NCI-H128 (cell line): ENCODE measurements at regions not wholly inside any gene's neighbourhood (a gene's known extent, or its start where the extent isn't known, plus 50 kb on each side); places are given as distances from the start of the nearest gene placed in this dataset.
"Not testable (repeated sequence)": the region's sequence is repeated elsewhere in the genome, so short reads cannot be mapped to it uniquely, and the experiment has no call there.

Source experiments
- DNase-seq: peaks from one replicate; lab custom pipeline; 2025; ENCODE audit not compliant: unreplicated experiment; lab: John Stamatoyannopoulos, UW

GRCh38 chr4:29307256-29307655 is 1412.9 kb upstream of the PCDH7 start:
- no peak for DNase-seq

DNA sequence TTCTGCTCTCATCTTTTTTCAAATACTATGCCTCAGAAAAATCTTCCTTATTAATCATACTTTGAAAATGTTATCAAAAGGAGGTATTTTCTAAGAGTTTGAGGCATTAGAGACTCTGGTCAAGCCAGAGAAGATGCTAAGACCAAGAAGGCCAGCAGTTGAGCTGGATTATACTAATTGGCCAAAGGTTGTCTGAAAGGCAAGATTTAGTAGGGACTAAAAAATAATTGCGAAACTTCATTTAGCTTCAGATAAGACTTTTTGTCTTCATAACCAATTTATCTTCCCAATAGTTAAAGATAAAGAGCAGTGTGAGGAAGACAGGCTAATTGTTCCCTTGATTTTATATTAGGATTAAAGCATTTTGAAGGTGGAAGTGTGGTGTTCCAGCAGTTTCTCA is 1412.4 kb upstream of the PCDH7 start:
- DNase-seq = no peak

DNA sequence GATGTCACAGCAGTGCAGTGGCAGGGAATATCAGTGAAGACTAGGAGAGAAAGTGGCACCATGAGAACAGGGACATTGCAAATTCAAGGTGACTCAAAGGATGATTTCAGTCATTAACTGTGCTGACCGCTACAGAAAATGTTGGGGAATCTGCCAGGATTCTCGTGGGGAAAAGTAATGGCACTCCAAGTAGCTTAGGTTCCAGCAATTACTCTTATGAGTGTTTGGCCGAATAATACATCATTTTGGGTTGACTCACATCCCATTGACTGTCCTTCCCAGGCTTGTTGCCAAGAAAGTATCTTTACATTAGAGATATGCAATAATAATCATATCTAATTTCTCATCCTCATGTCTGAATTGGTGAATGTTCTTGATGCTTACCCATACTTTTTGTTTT is 1411.1 kb upstream of the PCDH7 start:
- no peak for DNase-seq

DNA sequence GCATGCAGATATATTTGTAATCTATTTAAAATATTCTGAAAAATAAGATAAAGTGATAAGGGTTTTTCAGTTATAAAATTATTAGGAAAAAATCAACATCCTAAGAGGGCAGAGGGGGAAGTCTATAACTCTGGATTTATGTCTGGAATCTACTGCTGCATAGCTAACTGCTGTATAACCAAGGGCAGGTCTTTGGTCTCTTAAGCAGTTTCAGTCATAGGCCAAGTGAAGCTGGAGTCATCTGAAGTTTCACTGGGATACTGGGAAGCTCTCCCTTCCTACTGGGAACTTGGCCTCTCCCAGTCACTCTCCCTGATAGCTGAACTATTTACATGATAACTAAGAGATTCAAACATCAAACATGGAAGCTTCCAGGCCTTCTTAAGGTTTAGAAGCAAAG is 1409.9 kb upstream of the PCDH7 start:
- no peak for DNase-seq

- no peak for DNase-seq
These were observed 1408.9 kb upstream of the PCDH7 start for GRCh38 chr4:29311247-29311646.

- no peak for DNase-seq
These were observed 1400.4 kb upstream of the PCDH7 start for GRCh38 chr4:29319663-29320340.

GRCh38 chr4:29320947-29321620 is 1399.1 kb upstream of the PCDH7 start:
- no peak for DNase-seq

DNA sequence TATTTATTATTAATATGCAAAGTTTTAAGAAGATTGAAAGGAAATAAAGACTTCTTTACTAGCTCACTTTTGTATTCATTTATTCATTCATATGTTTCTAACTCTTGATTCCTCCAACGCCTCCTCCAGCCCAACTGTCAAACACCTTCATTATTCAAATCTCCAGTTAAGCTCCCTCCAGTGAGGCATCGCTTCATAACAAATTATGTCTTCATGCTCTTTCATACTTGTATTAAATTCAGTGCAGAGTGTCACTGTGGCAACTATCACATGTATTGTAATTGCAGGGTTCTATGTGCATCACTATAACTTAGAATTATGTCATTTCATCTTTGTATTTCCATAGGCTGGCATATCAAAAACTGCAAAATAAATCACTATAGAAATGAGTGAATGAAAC is 1394.2 kb upstream of the PCDH7 start:
- DNase-seq = no peak

DNA sequence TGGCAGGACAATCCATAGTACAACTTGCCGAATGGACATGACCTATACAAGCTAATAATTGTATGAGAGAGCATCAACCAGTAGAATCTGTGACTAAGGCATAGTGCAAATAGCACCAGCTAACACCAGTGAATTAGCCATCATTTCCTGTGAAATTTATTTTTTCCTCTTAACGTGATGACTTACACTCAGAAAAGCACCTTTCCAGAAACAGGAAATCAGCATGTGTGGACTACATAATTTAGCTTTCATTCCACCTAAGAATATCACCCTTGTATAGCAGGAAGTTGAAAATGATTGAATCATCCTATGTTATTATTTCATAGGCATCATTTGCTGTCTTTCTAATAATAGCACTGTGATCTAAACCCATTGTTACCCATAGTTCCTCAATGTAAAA is 1393.4 kb upstream of the PCDH7 start:
- no peak for DNase-seq

DNA sequence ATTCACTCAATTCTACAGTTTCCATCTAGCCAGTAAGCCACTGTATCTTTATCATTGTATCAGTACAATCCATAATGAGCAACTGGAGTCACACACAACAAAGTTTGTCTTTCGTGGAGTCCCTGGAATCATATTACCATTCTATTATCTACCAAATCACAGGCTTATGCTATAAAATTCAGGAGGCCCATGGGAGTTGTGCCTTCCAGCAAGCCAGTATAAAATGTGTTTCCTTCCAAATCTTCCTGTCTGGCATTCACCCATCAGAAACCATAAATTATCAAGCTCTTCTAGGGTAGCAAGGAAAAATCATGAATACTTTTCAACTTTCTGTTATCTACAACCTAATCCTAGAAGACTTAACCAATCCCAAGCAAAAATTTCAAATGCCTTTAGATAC is 1383.3 kb upstream of the PCDH7 start:
- no peak for DNase-seq

GRCh38 chr4:29372971-29373370 is 1347.2 kb upstream of the PCDH7 start:
- DNase-seq = no peak

- no peak for DNase-seq
These were observed 1344.5 kb upstream of the PCDH7 start for GRCh38 chr4:29375716-29376115.

- not testable (repeated sequence) for DNase-seq
These were observed 1341.9 kb upstream of the PCDH7 start for GRCh38 chr4:29378237-29378636.

DNA sequence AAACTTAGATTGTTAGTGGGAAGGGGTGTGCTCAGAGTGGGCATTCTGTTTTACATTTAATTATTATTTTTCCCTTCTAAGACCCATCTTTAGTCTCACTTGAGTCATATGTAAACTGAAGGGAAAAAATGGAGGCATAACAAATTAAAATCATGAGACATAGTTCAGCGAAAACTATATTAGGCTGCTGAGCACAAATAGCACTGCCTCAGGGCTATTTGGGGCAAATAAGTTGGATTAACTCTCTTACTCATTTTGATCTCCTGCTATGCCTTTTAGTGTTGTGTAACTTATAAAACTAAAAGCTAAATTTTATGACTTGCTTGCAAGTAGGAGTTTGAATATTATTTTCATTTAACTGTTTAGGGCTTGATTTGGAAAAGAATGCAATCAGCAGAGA is 1329.2 kb upstream of the PCDH7 start:
- DNase-seq = no peak

DNA sequence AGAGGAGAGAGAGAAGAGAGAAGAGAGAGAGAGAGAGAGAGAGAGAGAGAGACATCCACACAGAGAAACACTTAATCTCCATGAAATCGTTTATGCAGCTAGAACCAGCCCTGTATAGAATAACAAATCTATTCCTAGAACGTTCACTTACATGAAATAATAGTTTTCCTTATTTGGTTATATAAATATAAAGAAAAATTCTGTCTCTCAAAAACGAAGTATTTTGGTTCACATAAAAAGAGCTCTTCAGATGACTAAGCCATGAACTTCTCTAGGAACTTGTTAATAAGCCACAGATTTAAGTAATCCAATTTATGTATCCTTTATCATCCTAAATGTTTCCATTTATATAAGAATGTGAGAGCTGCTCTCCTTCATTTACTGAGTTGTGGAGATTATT is 1315.1 kb upstream of the PCDH7 start:
- no peak for DNase-seq

GRCh38 chr4:29415771-29416170 is 1304.4 kb upstream of the PCDH7 start:
- DNase-seq = no peak

- no peak for DNase-seq
These were observed 1296.1 kb upstream of the PCDH7 start for GRCh38 chr4:29423836-29424721.

- no peak for DNase-seq
These were observed 1266.8 kb upstream of the PCDH7 start for GRCh38 chr4:29453303-29453820.

GRCh38 chr4:29459926-29460325 is 1260.2 kb upstream of the PCDH7 start:
- no peak for DNase-seq

- DNase-seq = no peak
These were observed 1253.0 kb upstream of the PCDH7 start for GRCh38 chr4:29467044-29467717.
